SK-N-DZ (cell line): ENCODE measurements at regions not wholly inside any gene's neighbourhood (a gene's known extent, or its start where the extent isn't known, plus 50 kb on each side); places are given as distances from the start of the nearest gene placed in this dataset.
"Not testable (repeated sequence)": the region's sequence is repeated elsewhere in the genome, so short reads cannot be mapped to it uniquely, and the experiment has no call there.

ENCODE experiments used
- DNase-seq: peaks from one replicate; pipeline ENCODE4 v3.0.0-alpha.2; 2015; ENCODE audit warnings: low spot score

- DNase-seq: no peak
Measured at GRCh38 chr7:153521370-153521769, 530.8 kb upstream of the DPP6 start.

- no peak for DNase-seq
Measured at GRCh38 chr7:153522261-153522660, 529.9 kb upstream of the DPP6 start.

GRCh38 chr7:153523320-153524015, 528.7 kb upstream of the DPP6 start:
- DNase-seq: no peak

GRCh38 chr7:153524070-153524601, 528.1 kb upstream of the DPP6 start:
- no peak for DNase-seq

GRCh38 chr7:153529100-153529499, 523.1 kb upstream of the DPP6 start:
- DNase-seq: no peak

- no peak for DNase-seq
Measured at GRCh38 chr7:153529651-153530165, 522.5 kb upstream of the DPP6 start.

- DNase-seq: no peak
Measured at GRCh38 chr7:153530441-153530840, 521.8 kb upstream of the DPP6 start.

- DNase-seq: no peak
Measured at GRCh38 chr7:153532326-153532725, 519.9 kb upstream of the DPP6 start.

GRCh38 chr7:153537271-153537670, 514.9 kb upstream of the DPP6 start:
- no peak for DNase-seq

GRCh38 chr7:153541903-153542302, 510.3 kb upstream of the DPP6 start:
- no peak for DNase-seq

GRCh38 chr7:153543232-153543631, 509.0 kb upstream of the DPP6 start:
- DNase-seq: no peak

GRCh38 chr7:153550173-153550572, 502.0 kb upstream of the DPP6 start:
- DNase-seq: no peak

GRCh38 chr7:153564391-153564790, 487.8 kb upstream of the DPP6 start:
- DNase-seq: no peak

GRCh38 chr7:153566324-153566723, 485.9 kb upstream of the DPP6 start:
- DNase-seq: no peak

- no peak for DNase-seq
Measured at GRCh38 chr7:153567426-153567825, 484.8 kb upstream of the DPP6 start.

GRCh38 chr7:153569520-153569919, 482.7 kb upstream of the DPP6 start:
- not testable (repeated sequence) for DNase-seq

GRCh38 chr7:153576096-153576495, 476.1 kb upstream of the DPP6 start:
- no peak for DNase-seq

GRCh38 chr7:153581419-153581818, 470.8 kb upstream of the DPP6 start:
- DNase-seq: no peak

- no peak for DNase-seq
Measured at GRCh38 chr7:153584132-153584531, 468.1 kb upstream of the DPP6 start.

GRCh38 chr7:153588586-153588985, 463.6 kb upstream of the DPP6 start:
- no peak for DNase-seq

- DNase-seq: no peak
Measured at GRCh38 chr7:153590136-153590535, 462.1 kb upstream of the DPP6 start.

- DNase-seq: no peak
Measured at GRCh38 chr7:153590571-153590970, 461.6 kb upstream of the DPP6 start.

- no peak for DNase-seq
Measured at GRCh38 chr7:153607354-153607753, 444.8 kb upstream of the DPP6 start.
